ENCODE measurements at regions not wholly inside any gene's neighbourhood (a gene's known extent, or its start where the extent isn't known, plus 50 kb on each side); places are given as distances from the start of the nearest gene placed in this dataset.

- no peak for TF ChIP-seq YY1 (IDR thresholded peaks at IDR 0.05; ENCODE audit: extremely low read depth, insufficient replicate concordance, low read depth, low read length)
- no peak for TF ChIP-seq TCF7L2 (IDR thresholded peaks at IDR 0.05; ENCODE audit: borderline replicate concordance, extremely low read depth, insufficient read depth, insufficient read length)
Observed at GRCh38 chr6:77145244-77145643, 318.0 kb downstream of the HTR1B start (continued).

GRCh38 chr6:77143659-77144447 lies 319.4 kb downstream of the HTR1B start:
- Histone ChIP-seq H4K20me1 (ENCODE audit: insufficient read depth) (no peaks in the 10 kb centered on the region), H3K9ac (ENCODE audit: low read length) (no peak overlapping the region), H3K79me2 (ENCODE audit: insufficient read depth, low read length) (no peaks in the 10 kb centered on the region), H3K27me3 (ENCODE audit: insufficient read depth, low read length) (no peaks in the 10 kb centered on the region), H3K4me1 (ENCODE audit: control insufficient read depth in 1 of 2, insufficient read depth in 2 of 2, low read length in 2 of 2) (no peaks in the 10 kb centered on the region), H3K9me2 (ENCODE audit: insufficient read depth) (no peaks in the 10 kb centered on the region), H3K4me2 (ENCODE audit: low read length) (no peak overlapping the region), H3K4me3 (replicated peaks in 1 of 2; ENCODE audit: low read depth in 1 of 2, low read length in 2 of 2) (no peak overlapping the region), H2AFZ (ENCODE audit: low read depth, low read length, poor library complexity, severe bottlenecking) (no peak overlapping the region), H3K27ac (ENCODE audit: low read depth, low read length) (no peak overlapping the region), H3K36me3 (ENCODE audit: control insufficient read depth in 1 of 2, insufficient read depth in 2 of 2, low read length in 2 of 2) (no peaks in the 10 kb centered on the region), H3K9me3 (ENCODE audit: control insufficient read depth in 1 of 2, insufficient read depth in 1 of 2, low read depth in 1 of 2, low read length in 2 of 2) (no peaks in the 10 kb centered on the region)
- RAD21 ChIA-PET (ENCODE audit: low non-redundant PET in 1 of 2, low total read pairs in 2 of 2, uncharacterized antibody in 2 of 2, unreplicated experiment in 2 of 2) = no interaction called here
- BruUV-seq (replicated peaks) = no TSS peak
- intact Hi-C loops (cut with micrococcal nuclease) = no loop called here
- CTCF ChIA-PET = no interaction called here
- no peak for DNase-seq (ENCODE audit: low read depth, low spot score)
- POLR2A ChIA-PET = no interaction called here
- TF ChIP-seq CTCF (IDR thresholded peaks at IDR 0.05 in 2 of 3, conservative IDR thresholded peaks at IDR 0.05 in 1 of 3; ENCODE audit: borderline replicate concordance in 1 of 3, insufficient read depth in 1 of 3, low read depth in 2 of 3, low read length in 2 of 3) = no peak
- no peak for TF ChIP-seq EZH2 (IDR thresholded peaks at IDR 0.05)
- TF ChIP-seq EZH2phosphoT487 (IDR thresholded peaks at IDR 0.05; ENCODE audit: borderline replicate concordance) = no peak
- no peak for TF ChIP-seq ZFX (IDR thresholded peaks at IDR 0.05)
- TF ChIP-seq, protein P1, sequence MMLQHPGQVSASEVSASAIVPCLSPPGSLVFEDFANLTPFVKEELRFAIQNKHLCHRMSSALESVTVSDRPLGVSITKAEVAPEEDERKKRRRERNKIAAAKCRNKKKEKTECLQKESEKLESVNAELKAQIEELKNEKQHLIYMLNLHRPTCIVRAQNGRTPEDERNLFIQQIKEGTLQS (IDR thresholded peaks at IDR 0.05) = no peak
- TF ChIP-seq, protein P2, sequence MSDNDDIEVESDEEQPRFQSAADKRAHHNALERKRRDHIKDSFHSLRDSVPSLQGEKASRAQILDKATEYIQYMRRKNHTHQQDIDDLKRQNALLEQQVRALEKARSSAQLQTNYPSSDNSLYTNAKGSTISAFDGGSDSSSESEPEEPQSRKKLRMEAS (IDR thresholded peaks at IDR 0.05) = no peak
- TF ChIP-seq, protein P3, sequence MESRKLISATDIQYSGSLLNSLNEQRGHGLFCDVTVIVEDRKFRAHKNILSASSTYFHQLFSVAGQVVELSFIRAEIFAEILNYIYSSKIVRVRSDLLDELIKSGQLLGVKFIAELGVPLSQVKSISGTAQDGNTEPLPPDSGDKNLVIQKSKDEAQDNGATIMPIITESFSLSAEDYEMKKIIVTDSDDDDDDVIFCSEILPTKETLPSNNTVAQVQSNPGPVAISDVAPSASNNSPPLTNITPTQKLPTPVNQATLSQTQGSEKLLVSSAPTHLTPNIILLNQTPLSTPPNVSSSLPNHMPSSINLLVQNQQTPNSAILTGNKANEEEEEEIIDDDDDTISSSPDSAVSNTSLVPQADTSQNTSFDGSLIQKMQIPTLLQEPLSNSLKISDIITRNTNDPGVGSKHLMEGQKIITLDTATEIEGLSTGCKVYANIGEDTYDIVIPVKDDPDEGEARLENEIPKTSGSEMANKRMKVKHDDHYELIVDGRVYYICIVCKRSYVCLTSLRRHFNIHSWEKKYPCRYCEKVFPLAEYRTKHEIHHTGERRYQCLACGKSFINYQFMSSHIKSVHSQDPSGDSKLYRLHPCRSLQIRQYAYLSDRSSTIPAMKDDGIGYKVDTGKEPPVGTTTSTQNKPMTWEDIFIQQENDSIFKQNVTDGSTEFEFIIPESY (IDR thresholded peaks at IDR 0.05; ENCODE audit: extremely low read depth, insufficient replicate concordance, low read length) = no peak
- TF ChIP-seq POLR2AphosphoS5 (IDR thresholded peaks at IDR 0.05; ENCODE audit: low read depth, low read length) = no peak
- ATAC-seq = no peak
